ENCODE measurements at regions not wholly inside any gene's neighbourhood (a gene's known extent, or its start where the extent isn't known, plus 50 kb on each side); places are given as distances from the start of the nearest gene placed in this dataset.

DNA sequence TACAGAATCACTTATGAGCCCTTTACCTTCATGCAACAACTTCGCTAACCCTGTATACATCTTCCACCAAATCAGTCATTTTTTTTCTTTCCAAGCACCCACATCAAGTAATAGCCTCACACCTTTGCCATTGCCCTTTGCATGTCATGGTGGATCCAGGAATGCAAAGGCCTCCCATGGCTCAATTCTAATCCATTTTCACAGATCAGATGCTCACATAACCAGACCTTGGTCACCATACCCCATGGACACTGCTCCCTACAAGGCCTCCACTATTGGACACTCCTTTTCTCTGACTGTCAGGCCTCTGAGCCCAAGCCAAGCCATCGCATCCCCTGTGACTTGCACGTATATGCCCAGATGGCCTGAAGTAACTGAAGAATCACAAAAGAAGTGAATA is 179.5 kb downstream of the RASEF start:
- no peak for TF ChIP-seq CTCF (conservative IDR thresholded peaks at IDR 0.05; ENCODE audit: low read depth, low read length)
- TF ChIP-seq EZH2 (IDR thresholded peaks at IDR 0.05; ENCODE audit: borderline replicate concordance, low read depth, low read length, poor library complexity, severe bottlenecking) = no peak

All from A673 (cell line).